DOHH2 (cell line): ENCODE measurements at regions not wholly inside any gene's neighbourhood (a gene's known extent, or its start where the extent isn't known, plus 50 kb on each side); places are given as distances from the start of the nearest gene placed in this dataset.

ENCODE experiments used
- CTCF ChIP-seq: fragments of 200-600 bp; sonication (generic); IDR thresholded peaks from one replicate; pipeline ENCODE4 v1.5.1; 2014; ENCODE audit warnings: antibody characterized with exemption, mild to moderate bottlenecking, low read depth, low read length; ENCODE audit not compliant: poor library complexity, severe bottlenecking
- EZH2phosphoT487 ChIP-seq: fragments of 200-600 bp; sonication (generic); IDR thresholded peaks from 2 replicates; pipeline ENCODE4 v1.6.1; 2017; ENCODE audit warnings: borderline replicate concordance, mild to moderate bottlenecking, antibody characterized with exemption, low read length, moderate library complexity, mixed read lengths

GRCh38 chr6:149153693-149154092, 163.8 kb upstream of the TAB2 start:
- TF ChIP-seq EZH2phosphoT487: no peak
- no peak for TF ChIP-seq CTCF
